ENCODE measurements at regions not wholly inside any gene's neighbourhood (a gene's known extent, or its start where the extent isn't known, plus 50 kb on each side); places are given as distances from the start of the nearest gene placed in this dataset.
"Not testable (repeated sequence)": the region's sequence is repeated elsewhere in the genome, so short reads cannot be mapped to it uniquely, and the experiment has no call there.

DNA sequence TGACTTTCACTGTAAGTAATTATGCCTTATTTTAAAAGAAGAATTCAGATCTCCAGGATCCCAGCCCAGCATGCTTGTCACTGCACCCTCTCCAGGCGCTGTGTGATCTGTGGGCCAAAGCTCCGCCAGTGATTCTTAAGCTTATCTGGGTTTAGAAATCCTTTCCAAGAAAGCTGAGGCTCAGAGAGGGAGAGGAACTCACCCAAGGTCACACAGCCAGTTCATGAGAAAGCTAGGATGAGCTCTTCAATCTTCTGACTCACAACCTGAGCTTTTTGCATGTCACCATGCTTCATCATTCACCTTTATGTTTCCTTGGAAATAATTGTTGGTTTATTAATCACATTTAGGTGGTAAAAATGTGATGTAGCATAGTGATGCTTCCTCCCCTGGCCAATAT is 136.6 kb upstream of the HAND1 start:
- DNase-seq: no peak

- no peak for DNase-seq
These were observed 136.1 kb upstream of the HAND1 start for GRCh38 chr5:154614125-154614524.

- no peak for DNase-seq
These were observed 134.6 kb upstream of the HAND1 start for GRCh38 chr5:154612666-154613065.

DNA sequence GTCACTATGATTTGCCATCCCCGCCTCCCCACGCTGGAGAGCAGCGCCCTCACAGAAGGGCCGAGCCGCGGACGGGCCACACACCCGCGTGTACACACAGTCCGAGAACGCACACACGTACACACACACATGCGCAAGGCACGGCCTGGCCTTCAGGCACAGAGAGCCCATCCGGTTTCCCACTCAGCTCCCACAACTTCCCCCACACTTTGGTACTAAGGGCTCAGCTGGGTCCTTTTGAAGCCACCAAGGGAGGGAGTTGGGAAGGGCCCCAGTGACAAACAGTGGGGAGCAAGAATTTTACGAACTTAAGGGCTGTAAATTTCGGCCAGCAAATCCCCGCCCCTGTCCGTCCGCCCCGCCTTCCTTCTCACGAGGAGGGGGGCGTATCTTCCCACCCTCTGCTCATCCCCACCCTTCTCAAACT is 133.3 kb upstream of the HAND1 start:
- DNase-seq: no peak

GRCh38 chr5:154610321-154611154 is 132.5 kb upstream of the HAND1 start:
- DNase-seq: peak; percentile 39

DNA sequence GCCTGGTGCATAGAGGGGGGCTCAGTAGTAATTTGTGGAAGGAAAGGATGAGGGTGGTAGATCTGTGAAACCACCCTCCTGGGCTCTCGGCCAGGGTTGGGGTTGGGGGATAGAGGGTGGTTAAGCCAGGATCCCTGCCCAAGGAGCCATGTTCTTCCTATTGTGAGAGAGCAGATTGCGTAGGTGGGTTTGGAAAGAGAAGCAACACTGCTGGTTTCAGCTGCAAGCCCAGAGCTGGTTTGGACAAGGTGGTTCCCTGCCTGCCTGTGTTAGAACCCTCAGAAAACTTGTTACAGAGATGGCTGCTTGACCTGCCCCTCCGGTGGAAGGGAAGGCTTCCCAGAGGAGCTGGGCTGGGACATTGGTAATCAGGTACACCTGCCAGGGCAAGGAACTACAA is 131.2 kb upstream of the HAND1 start:
- no peak for DNase-seq

GRCh38 chr5:154608531-154609011 is 130.5 kb upstream of the HAND1 start:
- DNase-seq: no peak

- DNase-seq: no peak
These were observed 129.7 kb upstream of the HAND1 start for GRCh38 chr5:154607746-154608145.

GRCh38 chr5:154606246-154606645 is 128.2 kb upstream of the HAND1 start:
- DNase-seq: no peak

DNA sequence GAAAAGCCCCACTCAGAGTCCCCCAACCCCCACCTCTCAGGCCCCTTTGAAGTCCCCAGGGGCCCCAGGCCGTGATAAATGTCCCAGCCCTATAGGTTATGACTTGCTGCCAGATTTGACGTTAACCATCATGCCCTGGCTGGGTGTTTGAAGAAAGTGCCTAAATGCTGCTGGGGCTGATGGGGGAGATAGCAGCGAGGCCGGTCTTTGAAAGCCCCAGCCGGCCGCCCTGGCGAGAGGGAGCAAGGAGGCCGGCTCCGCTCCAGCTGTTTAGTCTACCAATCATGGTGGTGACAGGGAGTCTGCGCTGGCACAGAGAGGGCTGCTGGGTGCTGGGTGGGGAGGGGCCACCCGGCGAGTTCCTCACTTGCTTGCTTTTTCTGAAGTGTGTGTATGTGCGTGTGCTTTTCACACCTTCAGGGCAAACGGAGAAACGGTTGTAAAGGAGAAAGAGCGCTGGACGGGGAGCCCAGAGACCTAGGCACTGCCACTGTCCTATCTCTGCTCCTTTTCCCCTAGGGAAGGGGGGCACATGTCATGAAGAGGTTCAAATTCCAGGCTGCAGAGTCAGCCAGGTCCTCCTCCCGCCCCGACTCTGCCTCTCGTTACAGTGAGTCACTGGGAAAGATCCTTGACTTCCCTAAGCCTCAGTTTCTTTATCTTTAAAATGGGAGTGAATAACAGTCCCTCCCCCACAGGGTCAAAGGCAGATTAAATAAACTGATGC is 126.1 kb upstream of the HAND1 start:
- DNase-seq: no peak

DNA sequence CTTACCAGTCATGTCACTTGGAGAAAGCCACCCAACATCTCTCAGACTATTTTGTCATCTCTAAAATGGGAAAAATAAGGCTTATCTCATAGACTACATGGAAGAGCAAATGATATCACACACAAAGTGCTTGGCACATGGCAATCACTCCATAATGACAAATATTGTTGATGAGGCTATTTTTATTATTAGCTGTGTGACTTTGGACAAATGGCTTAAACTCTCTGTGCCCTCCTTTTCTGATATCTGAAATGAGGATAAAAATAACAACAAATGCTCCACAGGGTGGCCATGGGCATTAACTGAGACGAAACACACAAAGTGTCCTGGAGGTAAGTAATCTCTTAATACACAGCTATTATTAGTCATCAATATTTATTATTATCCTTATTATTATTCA is 125.5 kb upstream of the HAND1 start:
- no peak for DNase-seq

DNA sequence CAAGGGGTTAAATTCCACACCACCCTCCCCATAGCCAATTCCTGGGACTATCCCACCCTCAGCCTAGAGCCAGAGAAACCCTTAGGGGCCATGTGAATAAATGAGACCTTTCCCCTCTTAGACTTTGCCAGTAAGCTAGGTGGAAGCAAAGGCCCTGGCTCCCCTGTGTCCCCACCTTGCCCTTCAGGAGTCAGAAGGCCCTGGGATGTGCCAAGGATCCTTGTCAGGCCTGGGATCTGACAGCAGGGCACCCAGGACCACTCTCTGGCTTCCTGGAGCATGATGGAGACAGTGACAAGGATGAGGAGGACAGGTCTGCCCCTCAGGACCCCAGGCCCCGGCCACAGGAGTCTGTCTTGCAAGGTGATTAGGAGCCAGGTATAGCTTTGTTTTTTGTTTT is 125.0 kb upstream of the HAND1 start:
- DNase-seq: no peak

- DNase-seq: no peak
These were observed 123.0 kb upstream of the HAND1 start for GRCh38 chr5:154601014-154601413.

- DNase-seq: no peak
These were observed 120.0 kb upstream of the HAND1 start for GRCh38 chr5:154598021-154598420.

GRCh38 chr5:154596844-154597243 is 118.8 kb upstream of the HAND1 start:
- not testable (repeated sequence) for DNase-seq

GRCh38 chr5:154595662-154596061 is 117.6 kb upstream of the HAND1 start:
- DNase-seq: no peak

GRCh38 chr5:154593796-154594195 is 115.8 kb upstream of the HAND1 start:
- DNase-seq: no peak

GRCh38 chr5:154593071-154593470 is 115.0 kb upstream of the HAND1 start:
- no peak for DNase-seq

DNA sequence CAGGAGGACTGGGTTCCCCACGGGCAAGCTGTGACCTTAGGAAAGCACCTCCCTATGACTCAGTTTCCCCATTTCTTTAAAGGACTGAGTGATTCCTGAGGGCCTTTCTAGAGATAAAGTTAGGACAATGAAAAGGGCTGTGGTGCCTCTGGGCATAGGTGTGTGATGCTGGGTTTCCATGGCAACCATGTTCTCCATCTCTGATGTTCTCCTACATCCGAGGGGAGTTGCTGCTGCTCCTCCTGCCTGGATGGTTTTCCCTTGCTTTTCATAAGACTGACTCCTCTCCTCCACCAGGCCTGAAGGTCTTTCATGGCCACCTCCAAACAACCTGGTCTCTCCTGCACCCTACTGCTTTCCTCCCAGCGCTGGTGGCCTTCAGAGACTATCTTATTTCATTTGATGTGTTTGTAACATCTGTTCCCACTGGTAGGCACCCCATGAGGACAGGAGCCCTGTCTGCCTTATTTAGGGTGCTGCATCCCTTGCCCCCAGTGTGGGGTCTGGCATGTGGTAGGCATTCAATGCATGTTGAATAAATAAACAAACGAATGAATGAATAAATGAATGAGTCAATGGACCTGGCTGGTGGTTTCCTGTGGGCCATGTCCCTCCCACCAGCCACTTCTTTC is 112.2 kb upstream of the HAND1 start:
- DNase-seq: no peak

DNA sequence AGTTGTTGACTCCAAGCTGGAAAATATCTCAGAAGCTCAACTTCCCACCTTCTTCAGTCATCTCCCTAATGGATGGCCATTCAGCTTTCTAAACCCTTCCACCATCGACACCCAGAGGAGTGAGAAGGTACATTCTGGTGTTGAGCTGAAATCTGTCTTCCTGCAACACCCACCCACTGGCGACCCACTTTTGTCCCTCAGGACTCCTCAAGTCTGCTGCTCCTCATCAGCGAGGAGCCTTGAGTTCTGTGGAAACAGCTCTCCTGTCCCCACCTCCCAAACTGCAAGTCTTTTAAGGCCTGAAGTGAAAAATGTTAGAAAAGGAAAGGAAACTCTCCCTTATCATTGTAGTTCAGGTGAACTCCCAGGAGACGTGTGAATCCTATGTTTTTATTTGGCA is 111.5 kb upstream of the HAND1 start:
- no peak for DNase-seq

GRCh38 chr5:154588833-154589425 is 110.9 kb upstream of the HAND1 start:
- DNase-seq: not testable (repeated sequence)

DNA sequence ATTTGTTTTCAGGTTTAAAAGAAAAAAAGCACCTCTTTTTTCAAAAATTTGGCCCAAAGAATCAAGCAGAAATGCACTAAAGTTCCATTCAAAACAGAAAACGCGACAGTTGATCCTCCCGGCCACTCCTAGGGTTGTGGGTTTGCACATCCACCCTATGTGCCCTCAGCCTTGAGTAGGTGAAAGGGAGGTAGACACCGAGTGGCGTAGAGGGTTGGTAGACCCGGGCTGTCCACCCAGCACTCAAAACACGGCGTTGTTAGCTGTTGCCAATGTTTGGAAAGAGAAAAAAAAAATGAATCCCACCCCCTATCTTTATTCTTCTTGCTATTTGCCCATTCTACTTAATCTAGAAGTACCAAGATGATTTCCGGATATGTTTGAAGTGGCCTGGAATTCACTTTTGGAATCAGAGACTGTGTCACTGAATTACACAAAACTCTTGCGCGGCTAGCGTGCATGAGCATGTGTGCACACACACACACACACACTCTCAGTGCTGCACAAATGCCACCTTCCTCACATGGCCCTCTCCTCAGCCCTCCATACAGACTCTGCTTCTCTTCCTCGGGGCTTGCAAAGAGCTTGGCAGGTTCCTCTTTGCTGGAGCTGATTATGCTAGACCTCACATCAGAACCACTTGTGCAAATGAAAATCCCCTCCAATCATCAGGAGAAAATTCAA is 110.2 kb upstream of the HAND1 start:
- DNase-seq: no peak
